KMS-11 (cell line): ENCODE measurements at regions not wholly inside any gene's neighbourhood (a gene's known extent, or its start where the extent isn't known, plus 50 kb on each side); places are given as distances from the start of the nearest gene placed in this dataset.

Source experiments
- H2AFZ ChIP-seq: fragments of 200-600 bp; sonication (generic); 2 replicates; pipeline ENCODE4 v1.6.1; 2016; ENCODE audit warnings: antibody characterized with exemption, mixed run types, low read depth
- H3K27ac ChIP-seq: fragments of 200-600 bp; sonication (generic); 2 replicates; pipeline ENCODE4 v1.6.1; 2016; ENCODE audit warnings: mild to moderate bottlenecking, mixed run types
- H3K27me3 ChIP-seq: fragments of 200-600 bp; sonication (generic); 2 replicates; pipeline ENCODE4 v1.6.1; 2017; ENCODE audit warnings: mild to moderate bottlenecking, low read depth, mixed run types, moderate library complexity; ENCODE audit not compliant: insufficient read depth
- H3K36me3 ChIP-seq: fragments of 200-600 bp; sonication (generic); 2 replicates; pipeline ENCODE4 v1.6.1; 2017; ENCODE audit warnings: mild to moderate bottlenecking, mixed run types; ENCODE audit not compliant: insufficient read depth
- H3K4me1 ChIP-seq: fragments of 200-600 bp; sonication (generic); 2 replicates; pipeline ENCODE4 v1.6.1; 2016; ENCODE audit warnings: mild to moderate bottlenecking, low read depth, mixed run types; ENCODE audit not compliant: poor library complexity, severe bottlenecking
- H3K4me2 ChIP-seq: fragments of 200-600 bp; sonication (generic); 2 replicates; pipeline ENCODE4 v1.7.0; 2016; ENCODE audit warnings: mild to moderate bottlenecking, mixed run types
- H3K4me3 ChIP-seq: fragments of 200-600 bp; sonication (generic); IDR thresholded peaks from 2 replicates; pipeline ENCODE4 v1.6.1; 2017; ENCODE audit warnings: low read depth, low read length, mixed read lengths; ENCODE audit not compliant: insufficient read depth
- H3K79me2 ChIP-seq: fragments of 200-600 bp; sonication (generic); 2 replicates; pipeline ENCODE4 v1.6.1; 2016; ENCODE audit warnings: low read depth, mixed run types; ENCODE audit not compliant: insufficient read depth
- H3K9ac ChIP-seq: fragments of 200-600 bp; sonication (generic); 2 replicates; pipeline ENCODE4 v1.6.1; 2016; ENCODE audit warnings: mild to moderate bottlenecking, mixed run types
- H4K20me1 ChIP-seq: fragments of 200-600 bp; sonication (generic); 2 replicates; pipeline ENCODE4 v1.6.1; 2016; ENCODE audit warnings: mild to moderate bottlenecking, mixed run types; ENCODE audit not compliant: insufficient read depth
- TF ChIP-seq, protein P1 (sequence below): fragments of 200-600 bp; sonication (generic); conservative IDR thresholded peaks from 2 replicates; pipeline ENCODE4 v1.6.1; 2017; ENCODE audit warnings: low read depth, mild to moderate bottlenecking, antibody characterized with exemption, low read length, moderate library complexity, mixed read lengths

DNA sequence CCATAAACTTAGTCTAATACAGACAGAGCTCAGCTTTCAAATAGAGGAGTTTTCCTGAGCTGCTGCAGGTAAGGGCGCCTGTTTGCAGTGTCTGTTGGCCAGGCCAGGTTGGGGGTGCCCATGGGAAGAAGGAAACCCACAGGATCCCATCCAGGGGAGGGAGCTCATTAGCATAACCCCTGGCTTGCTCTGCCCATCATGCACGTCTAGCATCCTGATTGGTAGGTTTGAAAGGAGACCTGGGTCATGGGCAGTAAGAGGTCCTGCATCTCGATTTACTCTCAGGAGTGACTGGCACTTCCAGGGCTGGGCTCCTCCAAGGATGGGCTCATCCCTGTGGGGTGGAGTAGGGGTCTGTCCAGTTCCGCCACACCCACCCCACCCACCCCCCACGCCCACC lies 103.7 kb upstream of the CLDN14 start:
- H3K27me3 ChIP-seq: no peaks in the 10 kb centered on the region
- TF ChIP-seq, protein P1, sequence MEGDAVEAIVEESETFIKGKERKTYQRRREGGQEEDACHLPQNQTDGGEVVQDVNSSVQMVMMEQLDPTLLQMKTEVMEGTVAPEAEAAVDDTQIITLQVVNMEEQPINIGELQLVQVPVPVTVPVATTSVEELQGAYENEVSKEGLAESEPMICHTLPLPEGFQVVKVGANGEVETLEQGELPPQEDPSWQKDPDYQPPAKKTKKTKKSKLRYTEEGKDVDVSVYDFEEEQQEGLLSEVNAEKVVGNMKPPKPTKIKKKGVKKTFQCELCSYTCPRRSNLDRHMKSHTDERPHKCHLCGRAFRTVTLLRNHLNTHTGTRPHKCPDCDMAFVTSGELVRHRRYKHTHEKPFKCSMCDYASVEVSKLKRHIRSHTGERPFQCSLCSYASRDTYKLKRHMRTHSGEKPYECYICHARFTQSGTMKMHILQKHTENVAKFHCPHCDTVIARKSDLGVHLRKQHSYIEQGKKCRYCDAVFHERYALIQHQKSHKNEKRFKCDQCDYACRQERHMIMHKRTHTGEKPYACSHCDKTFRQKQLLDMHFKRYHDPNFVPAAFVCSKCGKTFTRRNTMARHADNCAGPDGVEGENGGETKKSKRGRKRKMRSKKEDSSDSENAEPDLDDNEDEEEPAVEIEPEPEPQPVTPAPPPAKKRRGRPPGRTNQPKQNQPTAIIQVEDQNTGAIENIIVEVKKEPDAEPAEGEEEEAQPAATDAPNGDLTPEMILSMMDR: no peak

DNA sequence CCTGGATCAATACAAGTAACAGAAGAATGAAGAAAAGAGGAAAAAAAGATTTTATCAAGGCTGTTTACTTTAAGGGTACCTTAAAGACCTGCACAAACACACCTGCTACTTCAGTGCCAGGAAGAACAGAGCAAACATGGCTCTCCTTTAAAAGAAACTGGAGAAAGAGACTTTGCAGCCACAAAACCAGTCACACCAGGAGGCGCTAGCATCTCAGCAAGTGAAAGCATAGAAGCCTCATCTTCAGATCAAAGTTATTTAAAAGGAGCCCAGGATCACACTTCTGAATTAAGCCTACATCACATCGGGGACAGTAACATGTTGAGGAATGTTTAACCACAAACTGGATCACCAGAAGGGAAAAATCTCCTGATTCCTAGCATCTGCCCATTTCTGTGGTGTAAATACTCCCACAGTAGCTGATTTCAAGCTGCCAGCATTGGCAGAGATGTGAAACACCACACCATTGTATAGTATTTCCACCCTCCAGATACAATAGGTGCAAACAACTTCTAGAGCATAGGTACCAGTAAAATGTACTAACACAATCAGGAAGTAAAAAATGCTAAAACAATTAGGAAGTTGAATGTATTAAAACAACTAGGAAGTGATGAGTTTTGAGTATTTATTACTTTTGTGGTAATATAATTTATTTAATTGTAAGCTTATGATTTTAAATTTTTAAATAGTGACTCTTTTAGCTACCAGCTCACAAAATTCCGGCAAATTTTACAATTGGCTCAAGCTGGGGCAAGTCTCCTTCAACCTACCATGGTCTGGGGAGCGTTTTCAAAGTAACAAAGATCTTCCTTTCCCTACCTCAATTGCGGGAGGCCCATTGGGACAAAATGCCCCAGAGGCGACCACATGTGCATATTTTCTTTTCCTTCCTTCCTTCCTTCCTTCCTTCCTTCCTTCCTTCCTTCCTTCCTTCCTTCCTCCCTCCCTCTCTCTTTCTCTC lies 105.3 kb upstream of the CLDN14 start:
- Histone ChIP-seq H3K4me2 (no peak overlapping the region), H3K9ac (no peak overlapping the region), H2AFZ (no peak overlapping the region)

More for the DNA sequence above, 103.7 kb upstream of the CLDN14 start:
- Histone ChIP-seq H3K27ac (no peak overlapping the region), H2AFZ (no peak overlapping the region), H3K4me3 (no peak overlapping the region), H3K79me2 (no peaks in the 10 kb centered on the region), H3K4me2 (no peak overlapping the region), H3K9ac (no peak overlapping the region), H4K20me1 (no peaks in the 10 kb centered on the region), H3K4me1 (no peaks in the 10 kb centered on the region), H3K36me3 (no peaks in the 10 kb centered on the region)

DNA sequence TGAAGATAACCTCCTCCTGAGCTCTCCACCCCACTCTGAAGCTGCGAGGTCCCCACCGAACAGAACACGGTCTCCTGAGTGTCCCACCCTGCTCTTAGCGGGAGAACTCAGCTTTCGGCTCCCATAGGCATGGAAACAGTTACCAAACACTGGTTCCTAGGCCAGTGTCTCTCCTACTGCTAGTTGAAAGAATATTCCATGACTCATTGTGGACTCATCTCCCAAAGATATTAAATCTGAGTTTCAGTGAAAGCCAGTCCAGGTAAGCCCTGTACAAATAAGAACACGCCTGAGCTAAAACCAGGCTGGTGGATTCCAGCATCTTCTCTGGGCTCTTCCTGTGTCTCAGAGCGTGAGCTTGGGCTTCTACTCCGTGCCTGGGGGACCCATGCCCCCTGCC lies 107.5 kb upstream of the CLDN14 start:
- H3K27ac ChIP-seq: no peak overlapping the region
- no peak overlapping the region for H3K9ac ChIP-seq
- H3K4me2 ChIP-seq: no peak overlapping the region
- H3K27me3 ChIP-seq: no peaks in the 10 kb centered on the region
- H3K79me2 ChIP-seq: no peaks in the 10 kb centered on the region
- no peaks in the 10 kb centered on the region for H3K36me3 ChIP-seq
- no peaks in the 10 kb centered on the region for H3K4me1 ChIP-seq
- no peak overlapping the region for H3K4me3 ChIP-seq
- TF ChIP-seq, protein P1: no peak
- H2AFZ ChIP-seq: no peak overlapping the region
- no peaks in the 10 kb centered on the region for H4K20me1 ChIP-seq

More for the DNA sequence above, 105.3 kb upstream of the CLDN14 start:
- TF ChIP-seq, protein P1: no peak
- no peak overlapping the region for H3K27ac ChIP-seq
- no peak overlapping the region for H3K4me3 ChIP-seq
- H3K4me1 ChIP-seq: no peaks in the 10 kb centered on the region
- no peaks in the 10 kb centered on the region for H4K20me1 ChIP-seq
- H3K36me3 ChIP-seq: no peaks in the 10 kb centered on the region
- H3K27me3 ChIP-seq: no peaks in the 10 kb centered on the region
- no peaks in the 10 kb centered on the region for H3K79me2 ChIP-seq

DNA sequence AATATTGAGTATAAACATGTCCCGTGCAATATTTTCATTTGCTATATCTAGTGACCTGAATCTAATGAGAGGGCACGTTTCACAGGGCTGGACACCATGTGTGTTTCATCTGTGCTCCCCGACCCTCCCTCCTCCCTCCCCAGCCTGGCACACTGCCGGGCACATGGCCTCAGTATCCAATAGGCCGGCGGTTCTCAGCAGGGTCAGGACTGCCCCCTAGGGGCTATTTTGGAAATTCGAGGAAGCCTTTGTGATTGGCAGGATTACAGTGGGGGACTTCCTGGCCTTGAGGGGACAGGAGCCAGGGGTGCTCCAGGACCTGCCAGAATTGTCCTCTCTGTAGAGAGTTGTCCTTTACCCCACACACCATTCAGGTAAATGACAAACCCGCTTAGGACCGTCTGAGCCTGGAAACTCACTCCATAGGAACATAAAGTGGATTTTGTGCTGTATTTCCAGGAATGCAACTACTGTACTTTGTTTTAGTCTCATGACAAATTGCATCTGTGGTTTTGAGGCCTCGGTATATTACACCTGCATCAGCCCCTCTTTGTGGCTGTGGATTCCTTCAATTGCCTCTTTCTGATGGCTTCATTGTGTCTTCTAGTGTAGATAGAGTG lies 109.5 kb upstream of the SIM2 start:
- H3K79me2 ChIP-seq: no peaks in the 10 kb centered on the region
- H2AFZ ChIP-seq: no peak overlapping the region
- no peaks in the 10 kb centered on the region for H4K20me1 ChIP-seq
- no peak overlapping the region for H3K4me3 ChIP-seq
- no peak overlapping the region for H3K4me2 ChIP-seq
- no peaks in the 10 kb centered on the region for H3K27me3 ChIP-seq
- H3K36me3 ChIP-seq: no peaks in the 10 kb centered on the region
- H3K9ac ChIP-seq: no peak overlapping the region
- TF ChIP-seq, protein P1: peak; percentile 72; the same call in 1 of the 2 replicates
- no peaks in the 10 kb centered on the region for H3K4me1 ChIP-seq
- no peak overlapping the region for H3K27ac ChIP-seq
